HG03460 (cell line): ENCODE measurements at regions not wholly inside any gene's neighbourhood (a gene's known extent, or its start where the extent isn't known, plus 50 kb on each side); places are given as distances from the start of the nearest gene placed in this dataset.
"Not testable (repeated sequence)": the region's sequence is repeated elsewhere in the genome, so short reads cannot be mapped to it uniquely, and the experiment has no call there.

Source experiments
- ATAC-seq: cut with Tn5 transposase; IDR thresholded peaks from one replicate; pipeline ENCODE4 v1.9.1; 2021; ENCODE audit not compliant: unreplicated experiment

DNA sequence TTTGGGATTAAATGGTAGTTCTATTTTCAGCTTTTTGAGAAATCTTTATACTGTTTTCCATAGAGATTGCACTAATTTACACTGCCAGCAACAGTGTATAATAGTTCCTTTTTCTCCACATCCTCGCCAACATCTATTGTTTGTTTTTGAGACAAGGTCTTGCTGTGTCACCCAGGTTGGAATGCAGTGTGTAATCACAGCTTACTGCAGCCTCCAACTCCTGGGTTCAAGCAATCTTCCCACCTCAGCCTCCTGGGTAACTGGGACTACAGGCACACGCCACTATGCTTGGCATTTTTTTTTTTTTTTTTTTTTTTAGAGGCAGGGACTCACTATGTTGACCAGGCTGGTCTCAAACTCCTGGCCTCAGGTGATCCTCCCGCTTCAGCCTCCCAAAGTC lies 164.5 kb upstream of the CXADR start:
- no peak for ATAC-seq

DNA sequence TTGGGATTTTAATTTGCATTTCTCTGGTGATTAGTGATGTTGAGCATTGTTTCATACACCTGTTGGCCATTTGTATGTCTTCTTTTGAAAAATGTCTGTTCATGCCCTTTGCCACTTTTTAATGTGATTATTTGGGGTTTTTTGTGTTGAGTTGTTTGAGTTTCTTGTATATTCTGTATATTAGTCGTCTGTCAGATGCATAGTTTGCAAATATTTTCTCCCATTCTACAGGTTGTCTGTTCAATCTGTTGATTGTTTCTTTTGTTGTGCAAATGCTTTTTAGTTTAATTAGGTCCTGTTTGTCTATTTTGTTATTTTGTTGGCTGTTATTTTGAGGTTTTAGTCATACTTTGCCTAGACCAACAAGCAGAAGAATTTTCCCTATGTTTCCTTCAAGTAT lies 164.0 kb upstream of the CXADR start:
- no peak for ATAC-seq

- no peak for ATAC-seq
Measured at GRCh38 chr21:17351766-17352165, 161.1 kb upstream of the CXADR start.

GRCh38 chr21:17352996-17353655 lies 159.7 kb upstream of the CXADR start:
- ATAC-seq: no peak

GRCh38 chr21:17359781-17360180 lies 153.1 kb upstream of the CXADR start:
- no peak for ATAC-seq

GRCh38 chr21:17368748-17369363 lies 144.0 kb upstream of the CXADR start:
- ATAC-seq: no peak

DNA sequence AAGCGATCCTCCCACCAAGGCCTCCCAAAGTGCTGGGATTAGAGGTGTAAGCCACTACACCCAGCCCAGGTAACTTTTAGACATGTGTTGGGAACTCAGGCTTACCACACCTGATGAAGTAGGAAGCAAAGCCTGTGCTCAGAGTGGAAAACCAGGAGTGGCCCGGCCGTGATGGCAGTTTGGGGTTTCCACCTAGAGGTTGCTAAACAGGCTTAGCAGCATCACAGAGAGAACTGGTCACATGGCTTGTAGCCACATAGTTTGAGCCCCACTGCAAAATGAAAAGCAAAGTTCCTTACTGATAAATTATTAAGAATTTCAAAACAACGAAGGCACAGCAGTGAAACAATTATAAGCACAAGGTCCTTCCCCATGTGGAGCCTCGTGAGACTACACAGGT lies 142.6 kb upstream of the CXADR start:
- ATAC-seq: no peak

GRCh38 chr21:17370916-17371315 lies 141.9 kb upstream of the CXADR start:
- ATAC-seq: no peak

- ATAC-seq: no peak
Measured at GRCh38 chr21:17371450-17371849, 141.4 kb upstream of the CXADR start.

- no peak for ATAC-seq
Measured at GRCh38 chr21:17372200-17372599, 140.6 kb upstream of the CXADR start.

DNA sequence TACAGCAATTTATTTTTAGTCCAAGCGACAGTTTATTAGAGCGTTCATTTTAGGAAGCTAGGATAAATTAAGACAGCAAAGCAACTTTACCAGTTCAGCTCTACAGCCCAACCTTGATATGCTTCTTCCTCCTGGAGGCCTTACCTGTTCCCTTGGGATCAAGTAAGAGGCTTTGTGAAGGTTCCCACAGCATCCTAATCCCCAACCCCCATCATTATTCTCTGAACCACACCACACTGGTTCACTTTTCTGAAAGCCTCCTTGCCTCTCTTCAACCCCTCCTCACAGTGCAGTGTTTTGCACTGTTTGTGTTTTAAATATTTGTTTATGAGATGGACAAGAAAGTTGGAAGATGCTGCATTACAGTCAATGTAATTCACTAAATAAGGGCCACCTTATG lies 126.3 kb upstream of the CXADR start:
- no peak for ATAC-seq

GRCh38 chr21:17387030-17387617 lies 125.7 kb upstream of the CXADR start:
- ATAC-seq: no peak

- no peak for ATAC-seq
Measured at GRCh38 chr21:17388226-17388625, 124.6 kb upstream of the CXADR start.

DNA sequence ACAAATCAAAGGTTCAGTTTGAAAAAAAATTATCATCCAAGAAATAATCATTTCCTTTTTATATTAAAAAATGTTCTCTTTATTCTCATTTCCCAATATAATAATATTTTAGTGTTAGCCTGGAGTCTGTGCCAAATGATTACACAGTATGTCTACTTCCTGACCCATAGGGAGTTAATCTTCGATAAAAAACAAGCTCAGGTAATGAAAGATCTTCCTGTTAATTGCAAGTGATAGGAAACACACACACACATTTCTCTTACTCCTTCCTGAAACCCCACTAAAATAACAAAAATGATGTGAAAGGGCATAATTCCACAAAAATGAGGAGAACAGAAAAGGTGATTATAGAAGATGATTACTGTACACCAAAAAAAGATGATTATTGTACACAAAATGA lies 123.5 kb upstream of the CXADR start:
- no peak for ATAC-seq

GRCh38 chr21:17390569-17390968 lies 122.3 kb upstream of the CXADR start:
- no peak for ATAC-seq

DNA sequence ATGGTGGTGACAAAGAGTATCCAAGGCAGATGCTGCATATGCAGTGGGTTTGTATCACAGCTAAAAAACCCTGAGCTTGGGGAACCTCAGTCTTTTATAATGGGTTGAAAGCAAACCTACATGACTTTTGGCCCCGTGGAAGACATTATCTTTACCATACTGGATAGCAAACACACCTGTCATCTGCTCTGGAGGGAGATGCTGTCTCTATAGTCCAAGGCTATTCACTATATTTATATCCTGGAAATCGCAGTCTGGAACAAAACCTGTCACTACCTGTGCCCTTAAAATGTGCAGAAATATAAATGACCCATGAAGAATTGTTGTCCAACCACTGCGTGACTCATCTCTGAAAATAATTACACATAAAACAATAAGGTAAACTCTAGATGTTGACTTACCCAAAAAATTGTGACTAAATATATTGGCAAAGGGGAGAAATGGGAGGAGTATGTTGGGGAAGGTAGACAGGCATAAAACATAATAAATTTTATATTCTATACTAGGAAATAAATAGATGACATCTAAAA lies 121.0 kb upstream of the CXADR start:
- no peak for ATAC-seq

DNA sequence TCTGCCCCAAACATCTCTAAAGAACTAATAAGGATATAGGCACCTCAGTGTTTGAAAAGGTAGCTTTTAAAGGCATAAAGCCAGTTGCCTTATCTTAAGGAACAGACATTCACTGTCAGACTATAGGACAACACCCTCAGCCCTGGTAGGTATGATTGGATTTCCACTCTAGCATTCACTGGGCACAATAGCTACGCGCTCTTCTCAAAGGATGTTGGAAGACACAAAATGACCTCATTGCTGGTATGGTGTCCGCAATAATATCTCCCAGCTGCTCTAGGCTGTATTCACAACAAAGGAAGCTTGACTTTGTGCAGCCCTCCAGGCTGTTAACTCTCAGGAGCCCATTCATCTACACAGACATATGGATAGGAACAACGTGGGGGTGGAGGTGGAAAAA lies 119.4 kb upstream of the CXADR start:
- no peak for ATAC-seq

DNA sequence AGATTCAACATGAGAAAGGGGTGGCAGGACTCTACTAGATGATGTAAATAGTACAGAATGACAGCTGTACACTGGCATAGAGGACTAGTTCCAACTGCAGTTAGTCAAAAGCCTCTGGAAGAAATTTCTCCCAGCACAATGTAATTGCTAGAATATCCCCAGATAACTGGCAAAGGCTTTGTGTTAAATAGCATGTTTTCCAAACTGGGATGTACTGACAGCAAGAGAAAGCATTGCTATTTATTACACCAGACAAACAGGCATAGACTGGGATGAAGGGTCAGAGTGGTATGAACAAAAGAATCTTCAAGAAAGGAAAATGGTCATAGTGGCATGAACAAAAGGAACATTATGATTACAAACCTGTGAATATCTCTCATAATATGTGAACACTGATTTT lies 115.9 kb upstream of the CXADR start:
- ATAC-seq: no peak

- ATAC-seq: no peak
Measured at GRCh38 chr21:17397703-17398102, 115.1 kb upstream of the CXADR start.

DNA sequence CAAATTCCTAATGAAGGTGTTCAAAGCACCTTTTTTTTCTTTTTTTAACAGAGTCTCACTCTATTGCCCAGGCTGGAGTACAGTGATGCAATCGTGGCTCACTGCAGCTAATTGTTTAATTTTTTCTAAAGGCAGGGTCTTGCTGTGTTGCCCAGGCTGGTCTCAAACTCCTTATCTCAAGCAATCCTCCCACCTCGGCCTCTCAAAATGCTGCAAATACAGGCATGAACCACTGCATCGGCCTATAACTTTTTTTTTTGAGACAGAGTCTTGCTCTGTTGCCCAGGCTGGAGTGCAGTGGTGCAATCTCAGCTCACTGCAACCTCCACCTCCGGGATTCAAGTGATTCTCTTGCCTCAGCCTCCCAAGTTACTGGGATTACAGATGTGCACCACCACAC lies 113.9 kb upstream of the CXADR start:
- not testable (repeated sequence) for ATAC-seq

- no peak for ATAC-seq
Measured at GRCh38 chr21:17402937-17403336, 109.9 kb upstream of the CXADR start.

- ATAC-seq: no peak
Measured at GRCh38 chr21:17406202-17406601, 106.6 kb upstream of the CXADR start.
